ES-I3 (cell line): ENCODE measurements at regions not wholly inside any gene's neighbourhood (a gene's known extent, or its start where the extent isn't known, plus 50 kb on each side); places are given as distances from the start of the nearest gene placed in this dataset.
A peak's percentile ranks its signal among the peaks of the same experiment; 100 is the strongest.

Experiments used
- H3K36me3 ChIP-seq: 2 replicates; pipeline ENCODE4 v1.6.1; 2013; ENCODE audit warnings: mild to moderate bottlenecking, low read length, control low read depth, moderate library complexity; ENCODE audit not compliant: insufficient read depth
- H3K4me1 ChIP-seq: 2 replicates; pipeline ENCODE4 v1.6.1; 2013; ENCODE audit warnings: mild to moderate bottlenecking, control low read depth, low read length; ENCODE audit not compliant: insufficient read depth
- H3K9ac ChIP-seq: 2 replicates; pipeline ENCODE4 v1.6.1; 2013; ENCODE audit warnings: low read depth, mild to moderate bottlenecking, low read length, moderate library complexity
- H3K9me3 ChIP-seq: 2 replicates; pipeline ENCODE4 v1.6.1; 2013; ENCODE audit warnings: mild to moderate bottlenecking, low read length, moderate library complexity; ENCODE audit not compliant: control insufficient read depth, insufficient read depth

DNA sequence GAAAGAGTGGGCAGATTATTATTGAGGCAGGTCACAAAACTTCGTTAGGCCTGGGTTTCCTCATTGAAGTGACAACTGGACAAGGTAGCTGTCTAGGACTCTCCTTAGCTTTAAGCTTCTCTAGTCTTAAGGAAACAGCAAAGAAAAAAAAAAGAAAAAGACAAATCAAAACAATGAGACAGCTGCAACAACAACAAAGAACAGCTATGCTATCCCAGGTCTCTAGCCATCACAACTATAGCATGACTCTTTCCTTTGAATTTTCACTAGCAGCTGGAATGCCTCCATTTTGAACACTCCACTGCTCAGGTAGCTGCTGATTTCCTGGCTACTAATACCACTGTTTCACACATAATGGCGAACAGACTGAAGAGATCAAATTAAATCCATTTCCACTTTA lies 302.4 kb upstream of the SORL1-AS1 start:
- no peaks in the 10 kb centered on the region; the same call in 1 of the 2 replicates for H3K9me3 ChIP-seq

GRCh38 chr11:121754598-121754997 lies 301.8 kb upstream of the SORL1-AS1 start:
- H3K4me1 ChIP-seq = peaks cover 28% of the 10 kb centered on the region
- H3K36me3 ChIP-seq = no peaks in the 10 kb centered on the region
- no peaks in the 10 kb centered on the region; the same call in 1 of the 2 replicates for H3K9me3 ChIP-seq
- no peak overlapping the region for H3K9ac ChIP-seq

More for the DNA sequence above, 302.4 kb upstream of the SORL1-AS1 start:
- peaks cover 28% of the 10 kb centered on the region for H3K4me1 ChIP-seq
- no peak overlapping the region for H3K9ac ChIP-seq
- no peaks in the 10 kb centered on the region for H3K36me3 ChIP-seq

GRCh38 chr11:121749691-121750090 lies 296.9 kb upstream of the SORL1-AS1 start:
- no peak overlapping the region for H3K9ac ChIP-seq
- H3K4me1 ChIP-seq = peaks cover 2% of the 10 kb centered on the region; the same call in 1 of the 2 replicates
- H3K9me3 ChIP-seq = no peaks in the 10 kb centered on the region; the same call in 1 of the 2 replicates
- no peaks in the 10 kb centered on the region for H3K36me3 ChIP-seq

DNA sequence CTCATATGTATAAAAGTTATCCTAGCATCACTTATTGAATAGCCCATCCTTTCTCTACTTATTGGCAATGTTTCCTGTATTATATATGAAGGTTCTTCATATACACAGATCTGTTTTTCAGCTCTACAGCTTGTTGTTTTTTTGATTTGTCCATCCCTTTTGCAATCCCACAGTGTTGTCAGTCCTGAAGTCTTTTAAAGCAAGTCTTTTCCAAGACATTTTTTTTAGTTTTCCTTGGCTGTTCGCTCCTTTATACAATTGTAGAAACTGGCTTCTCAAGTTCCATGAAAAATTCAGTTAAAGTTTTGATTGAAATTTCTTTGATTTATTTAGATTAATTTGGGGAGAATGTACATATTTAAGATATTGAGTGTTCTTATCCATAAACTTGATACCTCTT lies 295.3 kb upstream of the SORL1-AS1 start:
- Histone ChIP-seq H3K36me3 (no peaks in the 10 kb centered on the region), H3K4me1 (no peaks in the 10 kb centered on the region), H3K9ac (no peak overlapping the region), H3K9me3 (no peaks in the 10 kb centered on the region; the same call in 1 of the 2 replicates)

- H3K9me3 ChIP-seq = no peaks in the 10 kb centered on the region
- no peaks in the 10 kb centered on the region for H3K36me3 ChIP-seq
- H3K9ac ChIP-seq = no peak overlapping the region
- H3K4me1 ChIP-seq = no peaks in the 10 kb centered on the region
These were observed 290.5 kb upstream of the SORL1-AS1 start for GRCh38 chr11:121743285-121743684.

- H3K4me1 ChIP-seq = no peaks in the 10 kb centered on the region
These were observed 289.1 kb upstream of the SORL1-AS1 start for GRCh38 chr11:121741761-121742361.

DNA sequence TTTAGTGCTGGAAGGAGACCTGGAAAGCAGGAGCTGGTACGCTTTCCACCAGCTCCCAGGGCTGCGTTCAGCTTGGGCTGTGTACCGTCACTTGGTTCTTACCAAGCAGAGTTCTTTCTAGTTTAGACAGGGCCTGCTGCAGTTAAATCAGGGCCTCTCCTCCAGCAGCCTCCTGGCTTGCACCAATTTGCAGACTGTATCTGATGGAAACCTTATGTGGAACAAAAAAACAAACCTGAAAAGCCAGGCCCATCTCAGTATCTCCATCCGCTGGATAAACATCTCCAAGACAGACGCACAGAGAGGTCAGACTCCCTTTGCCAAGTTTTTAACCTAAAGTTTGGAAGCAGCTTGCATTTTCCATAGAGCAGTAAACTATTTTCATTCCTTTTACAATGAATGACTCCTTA lies 288.6 kb upstream of the SORL1-AS1 start:
- no peaks in the 10 kb centered on the region for H3K4me1 ChIP-seq
- no peaks in the 10 kb centered on the region for H3K9me3 ChIP-seq
- H3K9ac ChIP-seq = no peak overlapping the region
- no peaks in the 10 kb centered on the region for H3K36me3 ChIP-seq

More at GRCh38 chr11:121741761-121742361, 289.1 kb upstream of the SORL1-AS1 start:
- Histone ChIP-seq H3K9ac (no peak overlapping the region), H3K36me3 (no peaks in the 10 kb centered on the region), H3K9me3 (no peaks in the 10 kb centered on the region)

- Histone ChIP-seq H3K36me3 (no peaks in the 10 kb centered on the region), H3K4me1 (no peaks in the 10 kb centered on the region), H3K9me3 (no peaks in the 10 kb centered on the region), H3K9ac (no peak overlapping the region)
These were observed 288.1 kb upstream of the SORL1-AS1 start for GRCh38 chr11:121740902-121741301.

DNA sequence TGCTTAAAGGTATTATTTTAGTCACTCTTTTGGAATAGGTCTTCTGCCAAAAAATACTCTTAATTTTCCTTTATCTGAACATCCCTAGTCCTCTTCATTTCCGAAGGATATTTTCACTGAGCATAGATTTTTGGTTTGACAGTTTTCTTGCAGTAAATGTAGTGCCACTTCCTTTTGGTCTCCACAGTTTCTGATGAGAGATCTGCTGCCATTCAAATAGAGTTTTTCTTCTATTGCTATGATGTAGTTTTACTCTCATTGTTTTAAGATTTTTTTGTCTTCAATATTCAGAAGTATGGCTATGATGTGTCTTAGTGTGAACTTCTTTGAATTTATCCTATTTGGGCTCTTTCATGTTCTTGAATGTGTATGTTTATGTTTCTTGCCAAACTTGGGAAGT lies 281.1 kb upstream of the SORL1-AS1 start:
- Histone ChIP-seq H3K9ac (no peak overlapping the region), H3K9me3 (0 out of 2 replicates have a peak, but pooled peaks cover 5% of the 10 kb centered on the region), H3K36me3 (no peaks in the 10 kb centered on the region), H3K4me1 (no peaks in the 10 kb centered on the region)

- Histone ChIP-seq H3K4me1 (no peaks in the 10 kb centered on the region), H3K36me3 (no peaks in the 10 kb centered on the region), H3K9ac (no peak overlapping the region), H3K9me3 (0 out of 2 replicates have a peak, but pooled peaks cover 2% of the 10 kb centered on the region)
These were observed 275.2 kb upstream of the SORL1-AS1 start for GRCh38 chr11:121727942-121728341.

GRCh38 chr11:121723246-121723741 lies 270.5 kb upstream of the SORL1-AS1 start:
- no peaks in the 10 kb centered on the region for H3K4me1 ChIP-seq
- no peaks in the 10 kb centered on the region for H3K9me3 ChIP-seq
- no peaks in the 10 kb centered on the region for H3K36me3 ChIP-seq
- peak overlapping the region; percentile 52; the same call in 1 of the 2 replicates for H3K9ac ChIP-seq

- Histone ChIP-seq H3K4me1 (no peaks in the 10 kb centered on the region), H3K9ac (peak overlapping the region; percentile 52), H3K36me3 (no peaks in the 10 kb centered on the region), H3K9me3 (no peaks in the 10 kb centered on the region)
These were observed 269.9 kb upstream of the SORL1-AS1 start for GRCh38 chr11:121722431-121723245.

DNA sequence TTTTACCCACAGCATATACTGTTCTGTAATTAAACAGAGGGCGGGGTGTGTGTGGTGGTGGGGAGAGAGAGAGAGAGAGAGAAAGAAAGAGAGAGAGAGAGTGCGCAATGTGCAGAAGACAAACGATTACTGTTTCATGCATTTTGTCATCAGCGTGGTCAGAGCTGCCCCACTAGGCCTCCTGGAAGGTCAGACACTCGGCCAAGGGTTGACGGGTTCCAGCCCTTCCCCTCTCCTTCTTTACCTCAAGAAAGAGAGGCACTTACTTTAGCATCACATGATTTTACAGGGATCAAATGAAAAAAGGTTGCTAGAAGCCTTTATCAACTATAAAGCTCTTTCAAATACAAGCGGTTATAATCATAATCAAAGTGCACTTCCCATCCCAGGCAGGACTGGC lies 269.2 kb upstream of the SORL1-AS1 start:
- Histone ChIP-seq H3K4me1 (no peaks in the 10 kb centered on the region), H3K9me3 (no peaks in the 10 kb centered on the region), H3K9ac (peak overlapping the region; percentile 52), H3K36me3 (no peaks in the 10 kb centered on the region)

- Histone ChIP-seq H3K36me3 (no peaks in the 10 kb centered on the region), H3K4me1 (no peaks in the 10 kb centered on the region), H3K9ac (no peak overlapping the region), H3K9me3 (no peaks in the 10 kb centered on the region)
These were observed 268.7 kb upstream of the SORL1-AS1 start for GRCh38 chr11:121721448-121721847.

GRCh38 chr11:121717296-121717695 lies 264.5 kb upstream of the SORL1-AS1 start:
- no peaks in the 10 kb centered on the region for H3K9me3 ChIP-seq
- H3K9ac ChIP-seq = no peak overlapping the region
- H3K36me3 ChIP-seq = no peaks in the 10 kb centered on the region
- no peaks in the 10 kb centered on the region for H3K4me1 ChIP-seq
